DND-41 (cell line): ENCODE measurements at regions not wholly inside any gene's neighbourhood (a gene's known extent, or its start where the extent isn't known, plus 50 kb on each side); places are given as distances from the start of the nearest gene placed in this dataset.

ENCODE experiments used
- EZH2 ChIP-seq: IDR thresholded peaks from 3 replicates; pipeline ENCODE4 v1.6.1; 2012; ENCODE audit warnings: borderline replicate concordance, low read depth, mild to moderate bottlenecking, moderate library complexity, low read length, inconsistent platforms; ENCODE audit not compliant: severe bottlenecking
- TF ChIP-seq, protein P1 (sequence below): IDR thresholded peaks from 2 replicates; pipeline ENCODE4 v1.5.1; 2012; ENCODE audit warnings: borderline replicate concordance, low read length, moderate library complexity, mild to moderate bottlenecking; ENCODE audit not compliant: poor library complexity, severe bottlenecking; ENCODE audit errors: extremely low read depth

DNA sequence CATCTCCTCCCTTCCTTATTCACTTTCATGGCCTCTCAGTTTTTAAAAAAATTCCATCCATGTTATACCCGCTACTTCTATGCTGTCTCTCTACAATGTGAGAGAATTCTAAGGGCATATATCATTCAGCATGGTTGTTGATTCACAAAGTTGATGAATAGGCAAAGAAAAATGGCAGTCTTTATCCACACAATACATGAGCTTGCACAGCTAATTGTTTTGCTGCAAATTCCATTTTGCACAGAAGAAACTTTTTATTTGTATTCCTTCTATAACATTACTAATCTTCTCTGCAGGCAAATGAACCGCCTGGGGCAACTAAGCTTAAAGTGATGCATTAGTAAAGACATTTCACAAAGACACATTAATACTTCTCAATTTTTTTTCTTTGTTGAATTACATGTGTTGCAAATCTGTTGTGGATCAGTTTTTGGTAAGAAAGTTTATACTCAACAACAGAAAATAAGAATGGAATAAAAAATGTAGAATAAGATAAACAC lies 196.9 kb downstream of the LIG4 start:
- TF ChIP-seq, protein P1, sequence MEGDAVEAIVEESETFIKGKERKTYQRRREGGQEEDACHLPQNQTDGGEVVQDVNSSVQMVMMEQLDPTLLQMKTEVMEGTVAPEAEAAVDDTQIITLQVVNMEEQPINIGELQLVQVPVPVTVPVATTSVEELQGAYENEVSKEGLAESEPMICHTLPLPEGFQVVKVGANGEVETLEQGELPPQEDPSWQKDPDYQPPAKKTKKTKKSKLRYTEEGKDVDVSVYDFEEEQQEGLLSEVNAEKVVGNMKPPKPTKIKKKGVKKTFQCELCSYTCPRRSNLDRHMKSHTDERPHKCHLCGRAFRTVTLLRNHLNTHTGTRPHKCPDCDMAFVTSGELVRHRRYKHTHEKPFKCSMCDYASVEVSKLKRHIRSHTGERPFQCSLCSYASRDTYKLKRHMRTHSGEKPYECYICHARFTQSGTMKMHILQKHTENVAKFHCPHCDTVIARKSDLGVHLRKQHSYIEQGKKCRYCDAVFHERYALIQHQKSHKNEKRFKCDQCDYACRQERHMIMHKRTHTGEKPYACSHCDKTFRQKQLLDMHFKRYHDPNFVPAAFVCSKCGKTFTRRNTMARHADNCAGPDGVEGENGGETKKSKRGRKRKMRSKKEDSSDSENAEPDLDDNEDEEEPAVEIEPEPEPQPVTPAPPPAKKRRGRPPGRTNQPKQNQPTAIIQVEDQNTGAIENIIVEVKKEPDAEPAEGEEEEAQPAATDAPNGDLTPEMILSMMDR, result no peak
- TF ChIP-seq EZH2, result no peak
